HG03342 (cell line): ENCODE measurements at regions not wholly inside any gene's neighbourhood (a gene's known extent, or its start where the extent isn't known, plus 50 kb on each side); places are given as distances from the start of the nearest gene placed in this dataset.

ENCODE experiments used
- ATAC-seq: cut with Tn5 transposase; IDR thresholded peaks from one replicate; pipeline ENCODE4 v1.9.1; 2021; ENCODE audit warnings: mild to moderate bottlenecking, moderate library complexity; ENCODE audit not compliant: unreplicated experiment

DNA sequence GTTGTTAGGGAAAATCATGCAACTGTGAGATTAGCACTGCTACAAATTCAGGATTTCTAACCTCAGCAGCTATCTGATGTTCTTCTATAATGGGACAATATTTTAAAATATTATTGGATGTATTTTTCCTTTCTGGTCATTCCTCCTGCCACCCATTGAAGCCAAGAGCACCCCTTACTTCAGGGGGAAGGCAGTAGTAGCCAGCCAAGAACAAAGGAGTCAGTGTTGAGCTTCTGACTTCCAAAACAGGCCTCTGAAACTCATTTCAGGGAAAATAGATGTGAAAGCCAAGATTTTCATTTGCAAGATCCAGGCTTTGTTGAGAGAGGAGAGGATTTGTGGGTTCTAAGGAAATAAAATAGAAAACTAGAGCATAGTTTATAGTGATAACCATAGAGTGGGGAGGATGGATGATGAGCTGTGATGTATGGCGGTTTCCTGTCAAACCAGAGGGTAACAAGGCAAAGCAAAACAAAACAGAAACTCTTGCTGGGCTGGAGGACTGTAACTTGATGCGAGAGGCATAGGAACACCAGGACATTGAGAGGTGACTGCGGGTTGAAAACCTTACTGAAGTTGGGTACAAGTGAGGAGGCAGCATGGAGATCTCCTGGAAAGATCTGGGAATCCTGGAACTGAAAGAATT is 173.7 kb upstream of the LEF1 start:
- no peak for ATAC-seq

- ATAC-seq = no peak
These were observed 169.2 kb upstream of the LEF1 start for GRCh38 chr4:108337923-108338322.

GRCh38 chr4:108336076-108336475 is 167.3 kb upstream of the LEF1 start:
- no peak for ATAC-seq

DNA sequence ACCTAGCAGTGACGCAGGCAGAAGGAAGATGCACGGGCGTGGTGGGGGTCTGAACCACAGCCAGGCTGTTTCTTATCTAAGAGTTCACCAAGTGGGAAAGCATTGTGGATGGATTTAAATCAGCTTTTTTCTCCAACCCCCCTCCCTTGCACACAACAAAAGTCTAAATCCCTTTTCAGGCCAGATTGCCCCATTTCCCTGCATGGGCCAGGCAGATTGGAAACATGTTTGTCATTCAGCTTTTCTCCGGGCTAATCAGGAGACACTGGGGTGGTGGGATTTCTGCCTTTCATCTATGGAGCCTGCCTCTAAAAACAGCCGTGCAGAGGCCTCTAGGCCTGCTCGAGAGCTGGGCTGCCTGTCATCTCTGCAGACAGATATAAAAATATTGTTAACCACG is 166.3 kb upstream of the LEF1 start:
- no peak for ATAC-seq

- ATAC-seq = no peak
These were observed 165.3 kb upstream of the LEF1 start for GRCh38 chr4:108334031-108334430.

DNA sequence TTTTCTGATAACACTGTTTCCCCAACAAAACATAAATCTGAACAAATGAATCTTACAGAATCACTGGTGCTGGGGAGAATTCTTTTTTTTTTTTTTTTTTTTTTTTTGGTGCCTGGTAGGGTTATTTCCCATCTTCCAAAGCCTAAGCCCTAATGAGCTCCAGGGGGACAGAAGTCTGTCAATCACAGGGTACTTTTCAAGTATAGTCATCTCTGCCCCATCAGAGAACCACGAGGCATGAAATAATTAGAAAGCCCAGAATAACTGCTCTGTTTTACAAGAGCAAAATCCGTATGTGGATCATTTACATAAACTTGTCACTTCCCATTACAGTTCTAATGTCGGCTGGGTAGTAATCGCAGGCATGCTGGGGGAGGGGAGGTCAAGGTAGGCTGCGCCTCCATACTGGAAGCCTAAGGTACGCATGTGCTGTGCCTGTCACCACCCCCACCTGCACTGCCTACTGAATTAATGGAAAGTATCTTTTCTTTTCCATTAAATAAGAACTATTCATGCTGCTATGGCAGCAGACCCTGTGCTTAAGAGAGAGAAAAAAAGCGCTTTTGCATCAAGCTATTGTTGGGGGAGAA is 164.7 kb upstream of the LEF1 start:
- no peak for ATAC-seq

DNA sequence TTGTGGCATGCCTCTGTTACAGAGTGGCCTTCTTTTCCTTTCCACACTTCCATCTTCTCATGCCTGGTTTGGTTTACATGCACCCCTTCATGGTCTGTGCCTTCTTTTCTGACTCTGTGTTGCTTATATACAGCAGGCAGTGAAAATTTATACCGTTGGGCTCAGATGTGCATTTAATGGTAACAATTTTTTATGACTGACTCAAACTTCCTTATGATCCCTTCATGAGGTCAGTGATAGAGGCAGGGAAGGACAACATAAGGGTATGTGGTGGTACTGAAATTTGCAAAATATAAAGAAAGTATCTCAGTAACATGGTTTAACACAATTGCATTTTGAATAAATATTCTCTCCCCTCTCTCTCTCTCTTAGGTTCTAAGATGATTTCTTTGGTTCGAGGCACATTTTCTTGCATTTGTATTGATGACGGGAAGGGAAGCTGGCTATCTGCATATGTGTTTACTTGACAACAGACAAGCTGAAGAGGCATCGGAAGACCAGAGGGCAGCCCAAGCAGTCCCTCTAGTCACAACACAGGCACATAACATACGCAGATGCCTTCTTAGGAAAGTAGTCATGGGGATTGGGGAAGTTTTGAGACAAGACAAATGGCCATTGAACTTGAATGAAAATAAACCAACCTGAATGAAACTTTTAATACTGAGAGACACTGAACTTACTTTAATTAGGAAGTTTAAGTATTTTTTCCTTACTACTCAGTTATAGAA is 163.3 kb upstream of the LEF1 start:
- ATAC-seq = no peak

DNA sequence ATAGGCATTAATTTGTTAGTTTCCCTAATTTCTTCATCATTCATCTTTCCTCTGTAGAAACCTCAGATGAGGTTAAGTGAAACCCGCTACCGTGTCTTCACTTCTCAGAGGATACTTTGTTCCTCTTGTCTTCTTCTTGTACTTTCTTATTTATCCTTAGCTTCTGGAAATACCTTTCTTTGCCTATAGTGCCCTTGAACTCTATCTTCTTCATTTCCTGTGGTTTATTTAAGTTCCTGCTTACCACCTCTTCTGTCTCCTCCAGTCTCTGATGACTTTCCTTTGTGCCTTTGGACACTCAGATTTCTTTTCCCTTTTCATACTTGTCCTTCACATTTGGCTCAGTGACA is 159.6 kb upstream of the LEF1 start:
- no peak for ATAC-seq

DNA sequence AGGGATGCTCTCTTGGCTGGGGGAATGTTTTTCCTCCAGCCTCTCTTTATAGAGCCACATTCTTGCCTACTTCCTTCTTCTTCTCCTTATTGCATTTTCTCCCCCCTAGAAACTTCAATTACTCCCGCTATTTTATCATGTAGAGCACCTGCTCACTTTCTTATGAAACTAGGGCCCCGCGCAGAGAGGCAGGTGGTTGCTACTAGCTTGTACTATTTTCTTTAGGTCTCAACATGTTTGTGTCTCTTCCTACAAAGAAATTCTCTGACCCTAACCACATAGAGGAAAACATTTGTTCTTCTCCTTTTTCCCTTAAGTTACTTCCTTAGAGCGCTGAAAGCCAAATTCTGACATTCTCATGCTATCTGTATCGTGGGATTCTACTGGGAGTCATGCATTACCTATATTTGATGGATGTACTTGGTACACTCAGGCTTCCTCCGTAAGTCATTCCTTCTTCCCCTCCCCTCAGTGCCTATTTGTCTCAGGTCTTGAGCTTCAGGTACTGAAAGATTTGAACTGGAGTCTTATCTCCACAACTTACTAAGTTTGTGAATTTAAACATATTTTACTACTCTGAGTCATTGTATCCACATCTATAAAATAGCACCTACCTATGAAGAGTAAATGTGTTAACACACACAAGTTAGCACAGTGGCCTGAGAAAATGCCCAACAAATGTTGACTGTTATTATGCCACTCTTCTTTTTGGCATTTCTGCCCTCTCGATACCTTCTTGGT is 159.1 kb upstream of the LEF1 start:
- ATAC-seq = no peak

DNA sequence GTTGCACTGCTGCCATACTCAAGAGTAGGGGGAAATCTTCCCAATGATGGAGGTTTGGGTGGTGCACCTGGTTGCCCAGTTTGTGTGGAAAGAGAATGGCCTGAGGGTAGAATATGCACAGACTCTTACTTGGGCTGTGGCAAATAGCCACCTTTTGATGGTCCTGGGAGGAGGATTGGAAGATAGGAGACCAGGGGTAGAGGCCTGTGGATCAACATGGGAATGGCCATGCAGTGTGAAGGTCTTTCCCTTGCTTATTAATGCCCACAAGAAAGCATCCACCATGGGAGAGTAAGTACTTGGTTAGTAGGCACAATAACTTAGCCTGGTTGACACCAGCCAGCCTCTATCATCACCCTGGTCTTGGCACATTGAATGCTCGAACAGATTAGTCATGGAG is 156.8 kb upstream of the LEF1 start:
- ATAC-seq = no peak

GRCh38 chr4:108324450-108324849 is 155.7 kb upstream of the LEF1 start:
- ATAC-seq = no peak

DNA sequence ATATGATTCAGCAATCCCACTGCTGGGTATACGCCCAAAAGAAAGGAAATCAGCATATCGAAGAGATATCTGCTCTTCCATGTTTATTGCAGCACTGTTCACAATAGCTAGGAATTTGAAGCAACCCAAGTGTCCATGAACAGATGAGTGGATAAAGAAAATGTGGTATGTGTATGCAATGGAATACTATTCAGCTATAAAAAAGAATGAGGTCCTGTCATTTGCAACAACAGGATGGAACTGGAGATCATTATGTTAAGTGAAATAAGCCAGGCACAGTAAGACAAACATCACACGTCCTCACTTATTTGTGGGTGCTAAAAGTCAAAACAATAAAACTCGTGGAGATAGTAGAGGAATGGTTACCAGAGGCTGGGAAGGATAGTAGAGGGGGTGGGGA is 153.8 kb upstream of the LEF1 start:
- ATAC-seq = no peak

GRCh38 chr4:108320061-108320460 is 151.3 kb upstream of the LEF1 start:
- no peak for ATAC-seq

GRCh38 chr4:108317377-108317776 is 148.6 kb upstream of the LEF1 start:
- no peak for ATAC-seq

DNA sequence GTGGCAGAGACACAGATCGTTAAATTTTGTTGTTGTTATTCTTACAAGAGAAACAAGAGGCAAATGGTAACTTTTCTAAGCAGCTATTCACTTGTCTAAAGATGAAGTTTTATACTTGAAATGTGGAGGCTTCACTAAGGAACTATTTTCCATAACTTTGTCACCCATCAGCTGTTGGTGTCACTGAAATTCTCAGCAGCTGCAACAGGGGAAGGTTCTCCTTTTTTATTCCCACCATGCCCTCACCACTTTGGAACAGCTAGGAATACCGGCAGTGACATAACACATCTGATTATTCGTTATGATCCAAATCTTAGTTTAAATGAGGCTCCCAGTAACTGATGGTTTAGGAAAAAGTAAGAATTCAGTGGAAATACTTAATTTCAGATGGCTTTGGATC is 147.0 kb upstream of the LEF1 start:
- ATAC-seq = no peak

DNA sequence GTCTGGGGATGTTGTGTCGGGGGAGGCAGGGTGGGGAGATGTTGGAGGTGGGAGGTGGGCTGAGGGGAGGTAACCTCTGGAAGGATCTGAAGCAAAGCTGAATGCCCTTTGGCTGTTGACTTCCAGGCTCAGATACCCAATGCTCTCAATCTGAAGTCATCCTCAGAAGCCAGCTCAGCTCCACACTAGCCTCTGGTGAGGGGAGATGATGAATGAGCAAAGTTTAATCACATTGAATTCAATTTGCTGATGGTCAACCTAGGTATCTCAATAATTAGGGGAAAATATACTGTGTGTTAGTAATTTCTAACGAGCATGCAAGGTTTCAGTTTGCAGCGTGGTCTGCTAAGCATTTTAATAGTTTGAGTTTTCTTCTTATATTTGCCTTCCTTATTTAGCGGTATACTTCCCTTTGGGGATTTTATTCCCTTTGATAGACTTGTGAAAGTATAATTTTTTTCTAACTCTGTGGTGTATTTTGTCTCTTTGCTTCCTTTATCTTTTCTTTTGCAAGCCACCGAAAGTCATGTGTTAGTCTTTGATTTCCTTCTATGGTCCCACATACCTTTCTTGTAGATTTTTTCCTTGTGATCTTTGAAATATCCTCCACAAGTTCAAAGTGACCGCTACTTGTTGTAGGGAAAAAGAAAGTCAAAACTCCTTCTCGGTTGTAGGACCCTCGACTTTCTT is 146.3 kb upstream of the LEF1 start:
- ATAC-seq = no peak

DNA sequence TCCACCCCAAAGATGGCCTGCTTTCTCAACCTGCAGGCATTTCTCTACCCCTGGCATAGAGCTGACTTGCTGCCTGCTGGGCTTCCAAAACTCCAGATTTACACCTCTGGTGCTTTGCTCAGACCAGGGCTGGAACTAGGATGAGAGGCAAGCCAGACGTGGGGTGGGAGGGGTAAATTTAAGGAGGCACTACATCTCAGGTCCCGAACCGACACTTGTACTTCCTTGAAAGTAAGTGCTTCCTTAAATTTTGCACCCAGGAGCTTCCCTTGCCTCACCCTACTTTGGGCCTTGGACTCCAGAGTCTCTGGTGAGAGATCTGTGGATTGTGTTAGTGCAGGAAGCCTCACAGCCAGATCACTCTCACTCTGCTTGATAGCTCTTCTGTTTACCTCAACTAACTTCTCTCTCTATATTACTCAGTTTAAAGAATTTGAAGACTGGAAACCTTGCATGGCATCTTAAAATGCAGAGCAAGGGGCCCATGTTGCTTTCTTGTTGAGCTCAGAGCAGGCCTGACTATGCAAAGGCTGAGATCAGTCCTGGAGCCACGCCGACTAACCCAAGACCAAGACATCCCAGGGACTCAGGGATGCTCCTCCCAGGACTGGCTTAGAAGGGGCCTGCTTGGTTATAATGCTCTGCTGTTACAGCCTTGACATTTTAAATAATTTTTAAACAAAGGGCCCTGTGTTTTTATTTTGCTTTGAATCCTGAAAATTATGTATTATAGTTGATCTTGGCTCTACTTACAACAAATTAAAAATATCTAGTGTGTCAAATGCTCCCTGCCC is 145.0 kb upstream of the LEF1 start:
- no peak for ATAC-seq

DNA sequence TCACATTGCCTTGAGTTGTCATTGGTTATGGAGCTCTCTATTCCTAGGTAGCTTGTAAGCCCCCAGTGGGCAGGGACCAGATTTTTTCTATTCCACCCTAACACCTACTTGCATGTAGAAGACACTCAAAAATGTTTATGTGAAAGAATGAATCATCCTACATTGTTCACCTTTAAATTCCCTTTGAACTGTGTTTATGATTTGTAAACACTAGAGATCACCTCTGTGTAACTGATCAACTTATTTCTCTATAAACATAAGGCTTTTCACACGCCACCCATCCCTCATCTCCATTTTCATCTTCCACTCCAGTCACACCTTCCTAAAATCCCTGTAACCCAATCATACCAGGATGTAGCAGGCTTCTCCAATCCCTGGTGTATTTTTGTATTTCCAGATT is 142.6 kb upstream of the LEF1 start:
- ATAC-seq = no peak

- no peak for ATAC-seq
These were observed 134.9 kb upstream of the LEF1 start for GRCh38 chr4:108303488-108304177.
